Right lobe of liver (tissue), 6 donors: ENCODE measurements at regions not wholly inside any gene's neighbourhood (a gene's known extent, or its start where the extent isn't known, plus 50 kb on each side); places are given as distances from the start of the nearest gene placed in this dataset.

Source experiments
- ATAC-seq, 4 donors: fragments of 200-7000 bp; cut with Tn5 transposase; one replicate each; pipeline ENCODE4 v1.9.1; 2020; ENCODE audit warnings: mild to moderate bottlenecking in 4 of 4, moderate library complexity in 4 of 4
- DNase-seq, 3 donors: peaks; one replicate each; pipeline ENCODE4 v3.0.0-alpha.2; 2020
- H3K27ac ChIP-seq, 3 donors: fragments of 200-600 bp; one replicate each; pipeline ENCODE4 v1.8.0; 2022
- H3K27me3 ChIP-seq, 2 donors: fragments of 200-600 bp; one replicate each; pipeline ENCODE4 v1.8.0; 2022
- H3K36me3 ChIP-seq, 4 donors: fragments of 200-600 bp; sonication (generic) in 1 of 4; one replicate each; pipeline versions ENCODE4 v1.5.1 to v1.8.0; 2017 to 2022; ENCODE audit warnings: control low read depth in 1 of 4
- H3K4me1 ChIP-seq, 4 donors: fragments of 200-600 bp; sonication (generic) in 1 of 4; one replicate each; pipeline versions ENCODE4 v1.5.1 to v1.8.0; 2017 to 2022; ENCODE audit warnings: control low read depth in 1 of 4
- H3K4me3 ChIP-seq, 3 donors: fragments of 200-600 bp; one replicate each; pipeline ENCODE4 v1.8.0; 2022
- H3K9me3 ChIP-seq, 4 donors: fragments of 200-600 bp; sonication (generic) in 1 of 4; one replicate each; pipeline versions ENCODE4 v1.5.1 to v1.8.0; 2017 to 2022; ENCODE audit warnings: control low read depth in 1 of 4
- CTCF ChIP-seq, 4 donors: fragments of 200-600 bp in 3 of 4; fragments of 450-650 bp in 1 of 4; IDR thresholded peaks; one replicate each; pipeline versions ENCODE4 v1.5.1 to v1.8.0; 2016 to 2022; ENCODE audit warnings: antibody characterized with exemption in 4 of 4, mild to moderate bottlenecking in 2 of 4
- POLR2A ChIP-seq: fragments of 450-650 bp; IDR thresholded peaks from one replicate; pipeline ENCODE4 v1.6.1; 2017; ENCODE audit warnings: antibody characterized with exemption, mild to moderate bottlenecking
- WGBS: methylation state at CpG from one replicate; pipeline ENCODE4 v1.1.6; 2018; ENCODE audit warnings: low coverage, low lambda C conversion rate; ENCODE audit not compliant: insufficient coverage; ENCODE audit errors: missing lambda C conversion rate; 5-methylcytosine and 5-hydroxymethylcytosine counted together
- intact Hi-C, 2 donors: fragments of 100-400 bp; cut with DNase I; formaldehyde crosslinking; loops; one replicate each; pipeline versions ENCODE4 v1.11.2 to v1.14.1; 2022
- donor health status: DM: no; HTN: yes; CAD: no.
- donor health status: DM: no; HTN: no; CAD: no.
- donor health status: DM: no; HTN: no; CAD: no.
- donor health status: DM: no; HTN: yes; CAD: no.
- donor health status: DM: no; HTN: yes; CAD: no.

GRCh38 chr18:73983970-73984369 lies 163.7 kb downstream of the FBXO15 start:
- H3K4me3 ChIP-seq: no peak overlapping the region
- no peak for TF ChIP-seq POLR2A
- no peak for TF ChIP-seq CTCF (IDR thresholded peaks at IDR 0.05)
- no peak overlapping the region for H3K27ac ChIP-seq
- intact Hi-C loops: no loop called here
- H3K4me1 ChIP-seq: no peaks in the 10 kb centered on the region
- H3K9me3 ChIP-seq: no peaks in the 10 kb centered on the region
- 61% methylated on average over 6 of the region's 6 CpGs for WGBS
- no peaks in the 10 kb centered on the region for H3K36me3 ChIP-seq
- H3K27me3 ChIP-seq: no peaks in the 10 kb centered on the region
- ATAC-seq: no peak
- no peak for DNase-seq

GRCh38 chr18:73983496-73983895 lies 164.1 kb downstream of the FBXO15 start:
- Histone ChIP-seq H3K4me3 (no peak overlapping the region), H3K27ac (no peak overlapping the region), H3K36me3 (no peaks in the 10 kb centered on the region), H3K4me1 (no peaks in the 10 kb centered on the region), H3K27me3 (no peaks in the 10 kb centered on the region), H3K9me3 (no peaks in the 10 kb centered on the region)
- WGBS: 73% methylated on average over 4 of the region's 5 CpGs
- TF ChIP-seq CTCF (IDR thresholded peaks at IDR 0.05) (no peak), POLR2A (no peak)
- ATAC-seq (no peak), DNase-seq (no peak)
- intact Hi-C loops: no loop called here

GRCh38 chr18:73981796-73982195 lies 165.8 kb downstream of the FBXO15 start:
- WGBS: 38% methylated on average over 3 of the region's 4 CpGs
- Histone ChIP-seq H3K27ac (no peak overlapping the region), H3K9me3 (no peaks in the 10 kb centered on the region), H3K27me3 (no peaks in the 10 kb centered on the region), H3K36me3 (no peaks in the 10 kb centered on the region), H3K4me3 (no peak overlapping the region), H3K4me1 (no peaks in the 10 kb centered on the region)
- intact Hi-C loops: no loop called here
- TF ChIP-seq POLR2A: no peak
- no peak for TF ChIP-seq CTCF (IDR thresholded peaks at IDR 0.05)
- DNase-seq: no peak
- ATAC-seq: no peak

GRCh38 chr18:73980289-73980979 lies 167.2 kb downstream of the FBXO15 start:
- intact Hi-C loops: no loop called here
- 66% methylated on average over 7 of the region's 9 CpGs for WGBS

More at GRCh38 chr18:73980289-73980979, 167.2 kb downstream of the FBXO15 start:
- ATAC-seq (peak in 1 of 4 donors; percentile 26), DNase-seq (no peak)
- TF ChIP-seq CTCF (IDR thresholded peaks at IDR 0.05) (peak in 3 of 4 donors; percentile 10 to 26 (median 14)), POLR2A (no peak)
- Histone ChIP-seq H3K27ac (no peak overlapping the region), H3K36me3 (no peaks in the 10 kb centered on the region), H3K4me3 (no peak overlapping the region), H3K27me3 (no peaks in the 10 kb centered on the region), H3K9me3 (no peaks in the 10 kb centered on the region), H3K4me1 (no peaks in the 10 kb centered on the region)
